ENCODE measurements at regions not wholly inside any gene's neighbourhood (a gene's known extent, or its start where the extent isn't known, plus 50 kb on each side); places are given as distances from the start of the nearest gene placed in this dataset.

DNA sequence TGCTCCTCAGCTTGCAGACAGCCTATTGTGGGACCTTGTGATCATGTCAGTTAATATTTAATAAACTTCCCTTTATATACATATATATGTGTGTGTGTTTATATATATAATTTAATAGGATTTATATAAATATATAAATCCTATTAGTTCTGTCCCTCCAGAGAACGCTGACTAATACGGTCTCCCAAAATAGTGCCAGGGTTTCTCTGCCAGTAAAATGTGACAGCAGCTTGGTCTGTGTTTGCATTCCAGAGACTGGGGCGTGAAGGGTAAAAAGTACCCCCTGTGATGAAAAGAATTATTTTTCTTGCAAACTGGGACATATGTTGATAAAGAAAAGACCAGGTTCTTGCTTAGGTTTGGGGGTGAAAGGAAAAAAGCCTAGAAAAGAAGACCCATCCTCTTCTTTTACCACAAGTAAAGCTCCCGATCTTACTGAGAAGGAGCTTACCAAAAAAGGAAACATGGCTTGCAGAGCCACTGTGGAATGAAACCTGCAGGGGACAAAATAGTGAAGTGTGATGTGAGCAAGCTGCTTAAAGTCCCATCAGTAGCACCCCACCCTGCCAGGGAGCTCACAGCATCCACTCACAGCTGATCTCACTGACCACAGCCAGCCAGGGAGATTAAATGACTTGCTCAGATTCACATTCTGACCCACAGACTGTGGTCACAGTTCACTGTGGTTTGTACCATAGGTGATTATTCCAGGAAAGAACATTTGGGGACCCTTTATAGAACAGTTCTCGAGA lies 110.9 kb upstream of the RMP24 start:
- H3K27ac ChIP-seq: no peak overlapping the region
- intact Hi-C loops (cut with DNase I): no loop called here
- WGBS, 4 donors: 69 to 83% (median 79%) methylated on average over 5 of the region's 5 CpGs

DNA sequence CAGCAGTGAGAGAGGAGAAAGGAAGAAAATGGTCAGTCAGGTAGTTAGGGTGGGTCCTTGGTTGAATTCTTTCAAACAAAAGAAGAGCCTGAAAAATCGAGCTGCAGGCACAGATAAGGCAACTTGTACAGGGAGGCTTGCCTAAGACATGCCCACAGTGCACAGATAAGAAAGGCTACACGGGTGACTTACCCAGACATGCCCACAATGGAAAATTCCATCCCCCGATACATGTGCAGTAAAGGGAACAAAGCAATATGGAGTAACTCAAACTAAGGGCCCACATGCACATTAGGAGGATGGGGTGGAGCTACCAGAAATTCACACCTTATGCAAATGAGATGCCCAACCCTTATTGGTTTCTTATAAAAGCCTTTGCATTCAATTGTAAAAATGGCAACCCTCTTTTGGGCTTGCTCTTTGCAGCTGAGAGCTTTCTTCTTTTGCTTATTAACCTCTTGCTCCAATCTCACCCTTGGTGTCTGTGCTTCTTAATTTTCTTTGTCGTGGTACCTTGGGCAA lies 110.3 kb upstream of the RMP24 start:
- no peak for DNase-seq
- Histone ChIP-seq H3K27me3 (no peaks in the 10 kb centered on the region), H3K36me3 (replicated peaks in 1 of 2) (no peaks in the 10 kb centered on the region), H3K4me1 (replicated peaks in 1 of 2) (no peaks in the 10 kb centered on the region), H3K9me3 (replicated peaks in 1 of 3) (no peaks in the 10 kb centered on the region), H3K27ac (no peak overlapping the region), H3K4me3 (no peak overlapping the region)
- TF ChIP-seq POLR2A (IDR thresholded peaks at IDR 0.05): no peak
- TF ChIP-seq, protein P1, sequence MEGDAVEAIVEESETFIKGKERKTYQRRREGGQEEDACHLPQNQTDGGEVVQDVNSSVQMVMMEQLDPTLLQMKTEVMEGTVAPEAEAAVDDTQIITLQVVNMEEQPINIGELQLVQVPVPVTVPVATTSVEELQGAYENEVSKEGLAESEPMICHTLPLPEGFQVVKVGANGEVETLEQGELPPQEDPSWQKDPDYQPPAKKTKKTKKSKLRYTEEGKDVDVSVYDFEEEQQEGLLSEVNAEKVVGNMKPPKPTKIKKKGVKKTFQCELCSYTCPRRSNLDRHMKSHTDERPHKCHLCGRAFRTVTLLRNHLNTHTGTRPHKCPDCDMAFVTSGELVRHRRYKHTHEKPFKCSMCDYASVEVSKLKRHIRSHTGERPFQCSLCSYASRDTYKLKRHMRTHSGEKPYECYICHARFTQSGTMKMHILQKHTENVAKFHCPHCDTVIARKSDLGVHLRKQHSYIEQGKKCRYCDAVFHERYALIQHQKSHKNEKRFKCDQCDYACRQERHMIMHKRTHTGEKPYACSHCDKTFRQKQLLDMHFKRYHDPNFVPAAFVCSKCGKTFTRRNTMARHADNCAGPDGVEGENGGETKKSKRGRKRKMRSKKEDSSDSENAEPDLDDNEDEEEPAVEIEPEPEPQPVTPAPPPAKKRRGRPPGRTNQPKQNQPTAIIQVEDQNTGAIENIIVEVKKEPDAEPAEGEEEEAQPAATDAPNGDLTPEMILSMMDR (IDR thresholded peaks at IDR 0.05): no peak
- 61 to 72% (median 63%) methylated on average over 4 of the region's 4 CpGs for WGBS, 4 donors
- intact Hi-C loops (cut with DNase I): no loop called here

More for the DNA sequence above, 110.9 kb upstream of the RMP24 start:
- DNase-seq: no peak
- TF ChIP-seq POLR2A (IDR thresholded peaks at IDR 0.05): no peak
- TF ChIP-seq, protein P1 (IDR thresholded peaks at IDR 0.05): no peak
- Histone ChIP-seq H3K27me3 (no peaks in the 10 kb centered on the region), H3K4me1 (replicated peaks in 1 of 2) (no peaks in the 10 kb centered on the region), H3K36me3 (replicated peaks in 1 of 2) (no peaks in the 10 kb centered on the region), H3K4me3 (no peak overlapping the region), H3K9me3 (replicated peaks in 1 of 3) (no peaks in the 10 kb centered on the region)

DNA sequence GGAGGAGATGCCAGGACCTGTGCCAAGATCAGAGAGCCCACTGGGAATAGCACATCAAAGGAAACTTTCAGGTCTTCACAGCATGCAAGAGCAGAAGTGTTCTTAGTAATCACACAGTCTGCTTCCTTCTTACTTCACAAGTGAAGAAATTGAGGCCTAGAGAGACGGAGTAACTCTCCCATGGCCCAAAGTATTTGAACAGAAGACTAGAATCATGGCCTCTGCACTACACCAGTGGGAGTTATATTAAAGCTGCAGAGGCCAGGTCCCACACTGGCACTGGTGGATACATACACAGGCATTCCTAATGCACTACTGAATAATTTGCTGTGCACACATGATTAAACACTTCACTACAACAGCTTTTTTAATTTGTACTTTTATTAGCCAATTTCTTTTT lies 107.6 kb upstream of the RMP24 start:
- no peak for TF ChIP-seq POLR2A (IDR thresholded peaks at IDR 0.05)
- TF ChIP-seq, protein P1 (IDR thresholded peaks at IDR 0.05): no peak
- intact Hi-C loops (cut with DNase I): no loop called here
- no peak for DNase-seq
- 62 to 86% (median 70%) methylated on average over 1 of the region's 1 CpG for WGBS, 4 donors
- no peak overlapping the region for H3K27ac ChIP-seq
- no peak overlapping the region for H3K4me3 ChIP-seq
- H3K4me1 ChIP-seq (replicated peaks in 1 of 2): no peaks in the 10 kb centered on the region
- no peaks in the 10 kb centered on the region for H3K27me3 ChIP-seq
- H3K36me3 ChIP-seq (replicated peaks in 1 of 2): no peaks in the 10 kb centered on the region
- no peaks in the 10 kb centered on the region for H3K9me3 ChIP-seq (replicated peaks in 1 of 3)

DNA sequence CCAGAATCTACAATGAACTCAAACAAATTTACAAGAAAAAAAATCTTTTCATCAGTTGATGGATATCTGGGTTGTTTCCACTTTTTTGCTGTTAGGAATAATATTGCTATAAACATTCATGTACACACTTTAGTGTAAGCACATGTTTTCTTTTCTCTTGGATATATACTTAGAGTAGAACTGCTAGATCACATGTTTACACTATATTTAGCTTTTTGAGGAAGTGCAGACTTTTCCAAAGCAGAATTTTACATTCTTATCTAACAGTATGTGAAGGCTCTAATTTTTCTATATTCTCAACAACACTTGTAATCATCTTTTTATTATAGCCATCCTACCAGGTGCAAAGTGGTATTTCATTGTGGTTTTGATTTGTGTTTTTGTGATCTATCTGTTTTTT lies 103.6 kb upstream of the RMP24 start:
- no peaks in the 10 kb centered on the region for H3K9me3 ChIP-seq (replicated peaks in 1 of 3)
- DNase-seq: no peak
- H3K27ac ChIP-seq: no peak overlapping the region
- H3K27me3 ChIP-seq: no peaks in the 10 kb centered on the region
- no peaks in the 10 kb centered on the region for H3K4me1 ChIP-seq (replicated peaks in 1 of 2)
- intact Hi-C loops (cut with DNase I): no loop called here
- H3K4me3 ChIP-seq: no peak overlapping the region
- H3K36me3 ChIP-seq (replicated peaks in 1 of 2): no peaks in the 10 kb centered on the region
- TF ChIP-seq POLR2A (IDR thresholded peaks at IDR 0.05): no peak
- TF ChIP-seq, protein P1 (IDR thresholded peaks at IDR 0.05): no peak

All from adrenal gland (tissue), 9 donors.